GM18873 (cell line): ENCODE measurements at regions not wholly inside any gene's neighbourhood (a gene's known extent, or its start where the extent isn't known, plus 50 kb on each side); places are given as distances from the start of the nearest gene placed in this dataset.
"Not testable (repeated sequence)": the region's sequence is repeated elsewhere in the genome, so short reads cannot be mapped to it uniquely, and the experiment has no call there.

Experiments used
- ATAC-seq: cut with Tn5 transposase; IDR thresholded peaks from one replicate; pipeline ENCODE4 v1.9.1; 2021; ENCODE audit warnings: mild to moderate bottlenecking, moderate library complexity, moderate number of reproducible peaks; ENCODE audit not compliant: unreplicated experiment, low FRiP score

DNA sequence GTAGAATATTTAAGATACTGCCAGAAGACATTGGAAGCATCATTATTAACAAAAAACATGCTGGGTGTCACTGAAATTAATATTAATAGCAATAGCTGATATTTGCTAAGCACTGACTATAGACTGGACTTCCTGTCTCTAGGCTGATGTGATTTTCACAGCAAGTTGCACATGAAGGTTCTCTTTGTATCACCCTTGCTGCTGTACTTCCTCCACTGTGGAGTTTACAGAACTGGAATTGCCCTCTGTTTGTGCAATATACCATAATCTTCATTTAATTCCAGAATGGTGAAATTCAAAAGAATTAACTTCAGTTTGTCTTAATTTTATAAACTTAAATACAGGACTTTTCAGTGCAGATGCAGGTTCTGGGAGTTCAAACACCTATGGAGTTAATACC, 585.1 kb downstream of the RNF144A start:
- no peak for ATAC-seq

DNA sequence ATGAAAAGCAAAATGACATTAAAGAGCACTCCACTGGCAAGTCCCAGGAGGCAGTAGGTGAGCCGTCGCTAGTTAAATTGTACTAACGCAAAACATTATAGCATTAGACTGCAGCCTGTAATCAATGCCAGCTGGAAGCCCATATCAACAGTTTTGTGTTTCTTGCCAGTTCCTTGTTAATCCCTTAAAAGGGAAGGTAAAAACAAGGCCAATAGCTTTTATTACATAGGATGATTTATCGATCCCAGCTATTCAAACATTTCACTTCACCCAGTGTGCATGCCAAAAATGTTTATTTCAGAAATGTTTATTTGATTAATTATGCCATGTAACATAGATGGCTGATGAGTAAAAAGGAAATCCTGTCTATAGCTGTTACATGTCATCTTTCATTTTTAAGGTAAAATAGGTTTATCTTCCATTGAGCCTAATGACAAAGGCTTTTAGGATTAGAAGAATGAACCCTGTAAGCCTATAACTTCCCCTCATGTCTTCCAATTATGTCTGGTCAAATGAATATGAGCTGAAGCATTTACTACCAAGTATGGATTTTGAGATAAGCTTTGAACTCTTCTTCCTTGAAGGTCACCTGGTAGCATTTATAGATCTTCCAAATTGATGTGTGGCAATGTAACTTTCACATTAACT, 591.2 kb downstream of the RNF144A start:
- no peak for ATAC-seq

DNA sequence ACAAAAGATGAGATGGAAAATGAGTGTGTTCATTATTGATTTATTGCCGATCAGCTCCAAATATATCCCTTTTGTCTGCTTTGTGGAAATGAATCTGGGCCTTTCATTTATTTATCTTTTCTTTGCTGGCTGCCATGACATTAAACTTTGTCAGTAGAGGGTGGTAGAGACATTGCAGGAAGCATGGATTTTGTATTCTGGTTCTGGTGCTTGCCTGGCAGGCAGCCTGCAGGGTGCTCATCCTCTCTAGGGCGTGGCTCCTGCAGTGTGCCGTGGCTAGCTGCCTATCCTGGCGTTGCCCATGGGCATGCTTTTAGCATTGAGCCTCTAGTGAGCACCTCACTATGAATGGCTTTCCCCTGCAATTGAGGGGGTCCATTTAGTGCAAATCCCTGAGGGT, 593.1 kb downstream of the RNF144A start:
- no peak for ATAC-seq

DNA sequence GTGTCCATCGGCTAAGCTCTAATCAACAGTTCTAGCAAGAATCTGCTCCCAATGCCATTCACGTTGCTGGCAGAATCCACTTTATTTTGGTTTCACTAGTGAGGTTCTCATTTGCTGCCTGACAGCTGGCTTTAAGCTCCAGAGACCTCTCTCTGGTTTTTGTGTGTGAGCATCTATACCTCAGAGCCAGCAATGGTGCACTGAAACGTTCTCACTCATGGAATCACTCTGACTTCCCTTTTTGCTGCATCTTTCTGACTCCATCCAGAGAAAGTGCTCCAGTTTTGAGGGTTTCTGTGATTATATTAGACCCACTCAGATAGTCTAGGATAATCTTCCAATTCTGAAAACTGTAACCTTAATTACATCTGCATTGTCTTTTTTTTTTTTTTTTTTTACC, 596.6 kb downstream of the RNF144A start:
- ATAC-seq = no peak

DNA sequence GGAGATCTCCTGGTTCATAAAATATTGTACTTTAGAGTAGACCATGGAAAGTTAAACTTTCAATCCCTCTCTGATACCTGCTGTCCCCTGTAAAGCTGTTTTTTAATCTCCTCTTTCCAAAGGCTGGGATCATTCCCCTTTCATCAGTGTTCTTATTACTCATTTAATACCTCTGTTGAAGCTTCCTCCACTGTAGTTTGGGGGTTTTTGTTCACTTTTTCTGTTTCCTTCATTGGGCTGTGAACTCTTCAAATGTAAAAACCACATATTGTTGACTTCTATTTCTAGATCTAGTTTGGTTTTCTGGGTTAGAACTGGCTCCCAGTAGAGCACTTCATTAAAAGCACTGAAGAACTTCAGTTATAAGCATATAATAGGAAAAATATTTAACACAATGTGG, 598.1 kb downstream of the RNF144A start:
- no peak for ATAC-seq

DNA sequence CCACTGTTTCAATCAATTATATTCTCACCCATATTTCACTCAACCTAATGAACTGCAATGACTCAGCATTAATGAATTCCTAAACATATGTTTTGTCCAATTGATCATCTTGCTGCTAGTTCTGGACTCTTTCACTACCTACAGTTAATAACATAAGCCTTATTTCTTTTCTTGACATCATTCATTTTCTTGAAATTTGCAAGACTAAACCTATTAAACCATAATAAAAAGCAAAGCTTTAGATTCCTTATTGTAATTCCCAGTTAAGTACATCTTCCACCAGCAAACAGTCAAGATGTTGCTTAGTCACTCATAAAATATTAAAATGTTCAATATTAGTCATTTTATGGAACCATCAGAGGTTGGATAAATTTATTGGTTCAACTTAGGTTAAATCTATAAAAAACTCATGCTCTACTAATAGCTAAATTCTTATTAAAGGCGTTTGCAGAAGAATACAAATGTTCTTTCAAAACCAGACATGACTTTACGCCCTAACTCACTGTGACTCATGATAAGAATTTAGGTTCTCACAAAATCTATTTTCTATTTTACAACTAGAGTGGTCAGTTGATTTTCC, 599.4 kb downstream of the RNF144A start:
- no peak for ATAC-seq

DNA sequence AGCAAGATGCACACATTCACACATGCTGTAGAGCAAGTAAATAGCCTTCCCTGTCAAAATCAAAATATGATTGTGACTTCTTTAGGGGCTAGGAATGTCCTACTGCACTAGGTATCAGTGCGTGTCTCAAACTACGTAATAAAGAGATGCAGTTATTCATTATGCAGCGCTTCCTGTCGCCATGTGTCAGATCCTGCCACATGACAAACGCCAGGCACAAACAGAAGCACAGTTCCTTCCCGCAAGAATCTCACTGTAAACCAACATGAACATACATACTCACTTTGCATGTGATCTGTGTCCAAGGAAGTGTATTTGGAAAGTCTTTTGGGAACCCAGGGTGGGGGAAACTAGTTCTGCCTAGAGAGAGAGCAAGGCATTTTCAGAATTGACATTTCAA, 599.9 kb downstream of the RNF144A start:
- ATAC-seq = no peak

DNA sequence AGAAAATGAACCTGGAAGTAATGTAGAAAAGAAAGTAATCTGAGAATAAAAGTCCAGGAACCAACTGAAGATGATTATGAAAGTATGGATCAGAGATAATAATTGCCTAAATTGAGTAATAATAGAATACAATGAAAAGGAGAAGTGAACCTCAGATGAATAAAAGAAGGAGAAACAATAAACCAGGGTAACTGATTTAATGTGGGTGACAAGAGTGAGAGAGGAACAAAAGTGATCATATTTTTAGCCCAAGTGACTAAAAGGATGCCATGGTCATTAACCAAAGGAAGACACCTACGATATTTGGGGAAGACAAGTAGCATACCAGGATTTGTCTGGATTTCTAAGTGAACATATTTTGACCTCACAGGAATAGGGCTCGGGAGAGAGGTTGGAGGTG, 600.6 kb downstream of the RNF144A start:
- no peak for ATAC-seq

DNA sequence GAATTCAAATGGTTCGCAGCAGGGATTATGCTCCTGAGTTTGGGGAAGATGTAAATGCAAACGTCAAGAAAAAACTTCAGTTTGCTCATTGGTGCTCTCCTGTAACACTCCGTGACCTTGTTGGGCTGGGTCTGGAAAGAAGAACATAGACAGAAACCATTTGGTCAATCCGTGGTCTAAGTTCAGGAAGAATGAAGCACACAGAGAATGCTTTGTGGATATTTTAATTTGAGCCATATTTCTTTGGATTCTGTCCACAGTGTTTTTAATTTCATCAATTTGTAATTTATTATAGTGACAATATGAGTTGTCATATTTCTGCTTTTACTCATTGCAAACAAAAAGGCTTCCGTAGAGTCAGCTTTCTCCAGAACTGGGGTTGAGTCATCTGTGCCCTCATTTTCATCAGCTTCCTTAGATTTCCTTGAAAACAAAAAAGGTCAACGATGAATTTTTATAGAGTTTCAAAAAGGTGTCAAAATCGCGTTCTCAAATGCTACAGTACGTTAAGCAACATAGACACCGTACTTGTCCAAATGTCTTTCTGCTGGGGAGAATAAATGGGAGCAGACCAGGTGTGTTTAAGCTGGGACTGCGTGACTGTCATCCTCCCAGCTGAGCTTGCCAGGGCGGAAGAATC, 606.4 kb downstream of the RNF144A start:
- ATAC-seq = no peak

DNA sequence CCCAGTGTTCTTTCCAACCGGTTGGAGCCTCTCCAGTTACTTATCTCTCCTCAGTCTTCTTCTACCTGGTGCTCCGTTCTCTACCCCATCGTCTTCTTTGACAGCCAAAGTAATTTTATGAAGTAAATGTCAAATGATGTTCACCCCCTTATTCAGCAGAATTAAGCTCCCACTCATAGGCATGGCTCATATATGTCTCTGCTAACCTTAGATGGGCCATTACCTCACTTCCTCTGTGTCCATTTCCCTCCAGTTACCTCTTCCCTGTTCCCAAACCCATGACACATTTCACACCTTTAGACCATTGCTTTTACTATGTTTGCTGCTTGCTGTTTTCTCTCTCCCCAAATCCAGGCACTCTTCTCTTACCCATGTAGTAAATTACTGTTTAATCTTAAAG, 607.0 kb downstream of the RNF144A start:
- no peak for ATAC-seq

DNA sequence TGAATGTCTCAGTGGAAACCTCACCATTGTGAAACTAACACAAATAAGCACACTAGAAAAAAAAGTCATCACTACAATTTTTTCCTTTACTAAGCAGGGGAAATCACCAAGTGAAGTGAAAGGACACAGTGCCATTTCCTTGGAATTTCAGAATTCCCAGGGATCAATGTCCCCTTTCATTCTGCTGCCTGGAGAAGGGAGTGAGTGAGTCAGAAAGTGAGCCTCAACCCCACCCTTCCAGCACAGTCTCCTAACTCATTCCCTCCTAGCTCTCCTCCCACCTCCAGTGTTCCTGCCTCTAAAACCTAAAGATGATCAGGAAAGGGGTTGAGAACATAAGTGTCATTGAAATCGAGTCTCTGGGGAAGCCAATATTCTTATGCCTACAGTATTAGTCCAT, 608.5 kb downstream of the RNF144A start:
- ATAC-seq = no peak

DNA sequence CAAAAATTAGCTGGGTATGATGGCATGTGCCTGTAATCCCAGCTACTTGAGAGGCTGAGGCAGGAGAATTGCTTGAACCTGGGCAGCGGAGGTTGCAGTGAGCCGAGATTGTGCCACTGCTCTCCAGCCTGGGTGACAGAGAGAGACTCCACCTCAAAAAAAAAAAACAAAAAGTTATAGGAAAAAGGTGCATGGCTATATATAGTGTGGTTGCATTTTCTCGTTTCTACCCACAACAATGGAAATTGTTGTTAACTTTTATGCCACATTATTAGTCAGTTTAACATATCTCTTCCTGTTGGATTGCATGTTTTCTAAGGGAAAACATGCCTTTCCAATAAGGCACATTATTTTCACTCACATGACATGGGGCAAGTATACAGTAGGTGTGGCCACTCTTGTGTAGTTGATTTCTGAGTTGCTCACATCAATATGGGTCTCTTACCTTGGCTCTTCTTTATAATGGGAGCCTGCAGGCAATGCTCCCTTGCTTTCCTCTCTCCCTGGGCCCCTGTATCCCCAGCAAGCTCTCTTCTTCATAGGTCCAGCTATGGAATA, 610.0 kb downstream of the RNF144A start:
- ATAC-seq = no peak

DNA sequence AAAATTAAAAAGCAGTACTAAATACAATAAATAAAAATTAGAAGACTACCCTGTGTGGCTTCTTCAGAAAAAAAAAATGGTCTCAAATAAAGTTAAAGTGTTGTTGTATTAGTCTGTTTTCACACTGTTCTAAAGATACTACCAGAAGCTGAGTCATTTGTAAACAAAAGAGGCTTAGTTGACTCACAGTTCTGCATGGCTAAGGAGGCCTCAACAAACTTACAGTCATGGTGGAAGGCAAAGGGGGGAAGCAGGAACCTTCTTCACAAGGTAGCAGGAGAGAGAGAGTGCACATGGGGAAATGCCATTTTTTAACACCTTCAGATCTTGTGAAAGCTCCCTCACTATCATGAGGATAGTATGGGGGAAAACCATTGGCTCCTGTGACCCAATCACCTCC, 612.8 kb downstream of the RNF144A start:
- no peak for ATAC-seq

DNA sequence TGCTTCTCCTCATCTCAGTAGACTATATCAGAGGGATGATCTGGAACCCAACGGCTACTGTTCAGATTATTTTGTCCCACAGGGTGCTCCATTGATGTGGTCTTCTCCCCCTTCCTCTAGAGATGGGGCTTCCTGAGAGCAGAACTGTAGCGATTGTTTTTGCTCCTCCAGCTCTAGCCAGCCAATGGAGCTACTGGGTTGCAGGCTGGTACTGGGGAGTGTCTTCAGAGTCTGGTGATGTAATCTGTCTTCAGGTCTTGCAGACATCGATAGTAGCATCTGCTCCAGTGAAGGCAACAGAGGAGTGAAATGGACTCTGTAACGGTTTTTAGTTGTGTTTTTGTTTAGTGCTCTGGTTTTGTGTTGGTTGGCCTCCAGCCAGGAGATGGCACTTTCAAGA, 621.9 kb downstream of the RNF144A start:
- ATAC-seq = no peak

DNA sequence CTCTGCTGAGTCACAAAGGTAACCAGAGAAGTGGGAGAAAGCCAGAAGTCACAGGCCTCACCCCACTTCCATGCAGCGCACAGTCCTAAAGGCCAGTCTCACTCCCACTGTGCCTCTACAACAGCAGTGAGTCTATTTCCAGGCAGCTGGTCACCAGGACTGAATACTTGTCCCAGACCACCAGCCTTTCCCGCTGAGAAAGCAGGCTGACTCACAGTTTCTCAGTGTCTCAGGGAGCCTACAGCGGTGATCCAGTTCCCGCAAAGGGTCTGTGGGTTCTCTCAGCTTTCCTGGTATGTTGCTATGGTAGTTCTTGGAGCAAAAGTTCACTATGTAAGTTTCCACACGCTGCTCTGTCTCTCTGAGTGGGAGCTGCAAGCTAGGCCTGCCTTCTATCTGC, 622.5 kb downstream of the RNF144A start:
- no peak for ATAC-seq

DNA sequence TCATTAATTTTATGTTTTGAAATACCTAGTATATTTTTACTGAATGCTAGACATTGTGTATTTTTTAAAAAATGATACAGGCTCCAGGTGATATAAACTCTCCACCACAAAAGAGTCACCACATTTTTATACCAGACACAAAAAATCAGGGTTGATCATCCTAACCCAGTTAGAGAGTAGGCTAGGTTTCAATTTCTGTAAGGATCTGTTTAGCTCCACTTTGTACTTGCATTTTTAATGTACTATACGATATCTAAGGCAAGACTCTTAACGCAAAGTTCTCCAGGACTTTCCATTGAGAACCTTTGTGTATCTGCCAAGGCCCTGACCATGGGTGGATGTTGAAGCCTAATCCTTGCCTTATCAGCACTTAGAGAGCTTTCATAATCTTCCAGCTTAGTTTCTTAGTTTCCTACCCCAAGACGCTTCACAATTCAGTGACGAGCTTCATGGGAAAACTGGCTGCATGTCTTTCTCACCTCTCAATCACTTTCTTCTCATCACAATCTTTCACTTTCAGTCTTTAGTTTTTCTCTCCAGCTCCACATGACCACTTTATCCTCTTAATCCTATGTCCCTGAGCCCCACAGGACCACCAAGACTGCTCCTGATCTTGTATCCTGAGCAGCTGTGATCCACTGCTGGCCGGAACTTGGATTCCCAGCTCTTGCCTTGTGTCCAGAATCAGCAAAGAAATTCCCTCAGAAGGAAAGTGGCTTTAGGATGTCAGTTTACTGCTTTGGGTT, 635.8 kb downstream of the RNF144A start:
- no peak for ATAC-seq

DNA sequence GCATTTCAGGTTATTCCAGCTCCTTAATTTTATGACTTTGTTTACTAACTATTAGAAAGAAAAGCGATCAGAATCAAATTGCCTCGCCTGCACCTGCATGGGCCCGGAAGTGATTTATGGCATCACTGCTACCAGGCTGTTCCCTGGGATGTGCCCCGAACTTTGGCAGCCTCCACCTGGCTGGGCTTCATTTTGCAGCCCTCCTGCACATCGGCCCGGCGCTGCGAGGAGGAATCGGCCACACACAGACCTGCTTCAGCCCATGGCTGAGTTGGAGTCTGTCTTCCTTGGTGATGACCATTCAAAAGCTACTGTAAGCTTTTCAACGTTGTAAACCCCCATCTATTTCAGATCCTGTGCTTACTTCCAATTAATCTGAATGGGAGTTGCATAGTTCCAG, 638.0 kb downstream of the RNF144A start:
- ATAC-seq = no peak

DNA sequence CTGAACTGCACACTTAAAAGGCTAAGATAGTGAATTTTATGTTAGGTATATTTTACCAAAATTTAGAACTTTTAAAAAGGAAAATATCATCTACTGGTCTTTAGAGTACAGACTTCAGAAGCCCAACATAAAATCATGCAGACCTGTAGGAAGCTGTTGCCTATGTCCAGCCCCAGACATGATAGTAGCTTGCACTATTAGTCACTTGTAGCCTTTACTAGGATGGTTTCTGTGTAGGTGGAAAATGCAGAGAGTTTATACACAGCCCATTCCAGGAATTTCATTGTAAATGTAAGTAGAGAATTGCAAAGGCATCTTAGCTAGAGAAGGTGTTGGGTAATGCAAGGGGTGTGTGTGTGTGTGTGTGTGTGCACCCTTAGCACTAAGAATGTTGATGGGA, 640.2 kb downstream of the RNF144A start:
- no peak for ATAC-seq

DNA sequence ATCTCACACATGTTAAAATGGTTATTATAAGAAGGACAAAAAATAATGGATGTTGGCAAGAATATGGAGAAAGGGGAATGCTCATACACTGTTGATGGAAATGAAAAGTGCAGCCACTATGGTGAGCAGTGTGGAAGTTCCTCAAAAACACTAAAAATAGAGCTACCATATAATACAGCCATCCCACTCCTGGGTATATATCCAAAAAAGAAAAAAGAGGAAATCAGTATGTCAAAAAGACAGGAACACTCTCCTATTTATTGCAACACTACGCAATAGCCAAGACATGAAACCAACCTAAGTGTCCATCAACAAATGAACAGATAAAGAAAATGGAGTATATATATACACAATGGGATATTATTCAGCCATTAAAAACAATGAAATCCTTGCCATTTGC, 642.6 kb downstream of the RNF144A start:
- no peak for ATAC-seq

DNA sequence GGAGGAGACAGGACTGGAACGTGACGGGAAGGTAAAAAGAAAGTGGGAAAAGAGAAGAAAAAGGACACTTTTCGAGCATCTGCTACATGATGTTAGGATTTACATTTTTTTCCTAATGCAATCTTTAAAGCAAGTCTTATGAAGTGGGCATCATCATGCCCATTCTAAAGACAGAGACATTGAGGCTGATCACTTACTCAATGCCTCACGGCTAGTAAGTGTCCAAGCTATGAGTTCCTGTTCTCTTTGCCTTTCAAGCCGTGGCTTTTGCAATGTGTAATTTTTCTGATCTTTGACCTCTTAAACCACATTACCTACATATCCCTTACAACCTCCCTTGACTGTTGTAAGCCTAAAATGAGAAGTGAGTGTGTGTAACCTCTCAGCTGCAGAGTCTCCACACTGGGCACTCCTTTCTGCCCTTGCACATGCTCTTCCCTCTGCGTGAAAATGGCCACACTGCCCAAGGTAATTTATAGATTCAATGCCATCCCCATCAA, 649.2 kb downstream of the RNF144A start:
- no peak for ATAC-seq

DNA sequence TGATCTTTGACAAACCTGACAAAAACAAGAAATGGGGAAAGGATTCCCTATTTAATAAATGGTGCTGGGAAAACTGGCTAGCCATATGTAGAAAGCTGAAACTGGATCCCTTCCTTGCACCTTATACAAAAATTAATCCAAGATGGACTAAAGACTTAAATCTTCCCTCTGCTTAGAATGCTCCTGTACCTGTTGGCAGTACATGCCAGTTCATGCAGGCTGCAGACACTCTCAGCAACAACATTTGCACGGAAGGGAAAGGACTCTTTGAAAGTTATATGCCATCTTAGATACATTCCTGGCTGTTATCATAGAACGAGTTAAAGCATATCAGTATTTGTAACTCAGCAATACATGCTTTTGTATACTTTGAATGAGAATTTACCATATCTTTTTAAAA, 649.9 kb downstream of the RNF144A start:
- ATAC-seq = not testable (repeated sequence)
